GM21717 (cell line): ENCODE measurements at regions not wholly inside any gene's neighbourhood (a gene's known extent, or its start where the extent isn't known, plus 50 kb on each side); places are given as distances from the start of the nearest gene placed in this dataset.

ENCODE experiments used
- ATAC-seq: cut with Tn5 transposase; IDR thresholded peaks from one replicate; pipeline ENCODE4 v1.9.1; 2021; ENCODE audit warnings: mild to moderate bottlenecking, moderate library complexity; ENCODE audit not compliant: unreplicated experiment

DNA sequence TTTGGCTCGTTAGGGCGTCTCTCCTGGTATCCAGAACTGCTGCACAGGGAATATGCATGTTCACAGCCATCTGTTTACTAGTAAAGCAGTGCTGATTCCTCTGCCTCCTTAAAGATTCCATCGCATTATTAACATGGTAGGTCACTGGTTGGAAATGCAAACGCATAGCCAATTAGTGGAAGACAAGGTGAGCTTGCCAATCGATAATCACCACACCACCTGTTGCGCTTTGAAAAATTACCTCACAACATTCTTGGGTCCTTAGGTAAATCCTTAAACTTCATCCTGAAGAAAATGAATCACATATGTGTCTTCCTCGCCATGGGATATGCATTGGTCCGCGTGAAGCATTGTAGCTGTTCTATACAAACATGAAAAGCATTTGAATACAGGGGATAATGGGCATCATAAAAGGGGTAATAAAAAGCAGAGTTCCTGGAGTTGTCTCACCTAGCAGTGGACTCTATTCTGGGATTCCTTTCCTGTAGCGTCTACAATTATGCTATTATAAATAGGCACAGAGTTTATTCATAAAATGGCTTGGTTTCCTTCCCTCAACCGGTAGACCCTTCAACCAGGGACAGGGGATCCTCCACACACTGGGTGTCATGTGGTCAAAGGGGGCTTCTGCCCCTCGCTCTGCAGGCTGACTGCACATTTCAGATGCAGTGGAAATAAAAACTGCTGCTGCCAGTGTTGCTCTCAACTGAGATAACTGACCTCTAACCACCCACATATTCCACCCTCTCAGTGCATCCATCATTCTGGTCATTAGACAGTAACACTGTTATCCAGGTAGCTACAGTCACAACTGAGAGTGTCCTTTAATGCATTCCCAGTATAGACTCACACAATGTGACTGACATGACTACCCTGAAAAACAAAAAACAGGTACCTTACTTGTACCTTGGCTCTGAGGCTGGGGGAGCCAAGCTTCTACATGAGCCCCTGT, 389.2 kb upstream of the NFE2L3 start:
- ATAC-seq, result no peak

DNA sequence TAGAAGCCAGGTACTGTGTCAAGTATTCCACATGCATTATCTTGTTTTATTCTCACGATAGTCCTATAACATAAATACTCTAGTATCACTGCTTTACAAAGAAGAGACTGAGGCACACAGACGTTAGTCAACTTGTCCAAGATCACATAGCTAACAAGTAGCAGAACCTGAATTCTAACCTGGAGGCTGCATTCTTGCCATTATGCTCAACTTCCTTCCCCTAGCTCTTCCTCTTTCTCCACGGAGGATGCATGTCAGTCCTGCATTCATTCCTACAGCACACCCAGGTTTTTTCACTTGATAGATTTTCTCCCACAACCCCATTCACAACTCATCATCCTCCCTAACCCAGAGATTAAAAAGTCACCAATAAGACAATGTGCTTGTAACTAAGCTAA, 388.5 kb upstream of the NFE2L3 start:
- ATAC-seq, result no peak

GRCh38 chr7:25765110-25765655, 386.8 kb upstream of the NFE2L3 start:
- ATAC-seq, result no peak

- no peak for ATAC-seq
Measured at GRCh38 chr7:25770235-25770634, 381.8 kb upstream of the NFE2L3 start.

DNA sequence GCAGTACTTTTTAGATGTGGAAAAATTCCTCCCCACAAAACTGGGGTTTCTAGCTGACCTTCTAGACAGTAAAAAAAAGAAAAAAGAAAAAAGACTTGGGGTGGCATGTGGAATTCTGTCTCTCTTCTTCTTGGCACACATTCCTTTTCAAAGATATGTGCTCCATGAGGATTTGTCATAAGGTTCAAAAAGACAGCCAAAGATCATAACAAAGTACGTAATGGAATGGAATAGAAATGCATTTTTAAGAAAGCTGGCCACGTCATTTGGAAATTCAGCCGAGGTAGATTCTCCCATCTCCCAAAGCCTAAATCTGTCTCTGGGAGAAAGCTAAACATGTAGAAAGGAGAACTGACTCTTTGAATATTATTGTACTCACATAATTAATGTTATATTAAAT, 381.3 kb upstream of the NFE2L3 start:
- ATAC-seq, result no peak

GRCh38 chr7:25771491-25771890, 380.5 kb upstream of the NFE2L3 start:
- ATAC-seq, result no peak

- ATAC-seq, result no peak
Measured at GRCh38 chr7:25772802-25773201, 379.2 kb upstream of the NFE2L3 start.

GRCh38 chr7:25774675-25775074, 377.3 kb upstream of the NFE2L3 start:
- no peak for ATAC-seq

DNA sequence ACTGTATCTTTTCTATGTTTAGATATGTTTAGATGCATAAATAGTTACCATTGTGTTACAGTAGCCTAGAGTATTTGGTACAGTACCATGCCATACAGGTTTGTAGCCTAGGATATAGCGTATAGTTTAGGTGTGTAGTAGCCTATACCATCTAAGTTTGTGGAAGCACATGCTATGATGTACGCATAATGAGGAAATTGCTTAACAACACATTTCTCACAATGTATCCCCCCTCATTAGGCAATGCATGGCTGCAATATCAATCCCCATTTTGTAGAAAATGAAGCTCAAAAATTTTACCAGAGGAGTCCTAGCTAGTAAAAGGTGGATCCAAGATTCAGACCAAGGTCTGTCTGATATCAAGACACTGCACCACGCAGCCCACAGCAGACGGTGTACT, 376.4 kb upstream of the NFE2L3 start:
- no peak for ATAC-seq

GRCh38 chr7:25775999-25776743, 375.8 kb upstream of the NFE2L3 start:
- ATAC-seq, result no peak

DNA sequence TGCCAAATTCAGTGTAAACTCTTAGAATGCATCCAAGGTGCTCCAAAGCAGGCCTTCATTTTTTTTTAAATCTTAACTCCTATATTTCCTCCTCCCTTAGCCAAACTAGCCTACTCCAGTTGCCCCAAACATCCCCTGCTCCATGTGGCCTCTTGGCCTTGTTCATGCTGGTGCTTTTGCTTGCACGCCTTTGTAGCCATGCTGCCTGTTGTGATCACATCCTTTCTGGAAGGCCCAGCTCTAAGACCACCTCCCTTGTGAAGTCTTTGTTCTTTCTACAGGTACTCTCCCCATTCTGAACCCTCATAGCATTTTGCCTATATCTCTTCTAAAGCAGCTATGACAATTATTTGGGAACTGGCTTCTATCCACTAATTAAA, 375.3 kb upstream of the NFE2L3 start:
- no peak for ATAC-seq

- ATAC-seq, result no peak
Measured at GRCh38 chr7:25777969-25778708, 373.9 kb upstream of the NFE2L3 start.

DNA sequence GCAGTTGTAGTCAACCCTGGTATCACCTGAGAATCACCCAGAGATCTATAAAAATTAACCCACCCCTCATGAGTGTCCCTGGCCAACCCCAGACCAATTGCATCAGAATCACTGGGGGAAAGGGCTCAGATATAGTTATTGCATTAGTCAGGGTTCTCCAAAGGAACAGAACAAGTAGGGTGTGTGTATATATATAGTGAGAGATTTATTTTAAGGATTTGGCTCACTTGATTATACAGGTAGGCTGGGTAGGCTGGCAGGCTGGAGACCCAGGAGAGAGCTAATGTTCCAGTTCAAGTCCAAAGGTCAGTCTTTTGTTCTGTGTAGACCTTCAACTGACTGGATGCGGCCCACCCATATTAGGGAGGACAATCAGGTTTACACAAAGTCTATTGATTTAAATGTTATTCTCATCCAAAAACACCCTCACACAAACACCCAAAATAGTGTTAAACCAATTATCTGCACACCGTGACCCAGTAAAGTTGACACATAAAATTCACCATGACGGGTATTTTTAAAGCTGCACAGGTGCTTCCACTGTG, 372.9 kb upstream of the NFE2L3 start:
- ATAC-seq, result no peak

GRCh38 chr7:25780904-25781303, 371.1 kb upstream of the NFE2L3 start:
- no peak for ATAC-seq

DNA sequence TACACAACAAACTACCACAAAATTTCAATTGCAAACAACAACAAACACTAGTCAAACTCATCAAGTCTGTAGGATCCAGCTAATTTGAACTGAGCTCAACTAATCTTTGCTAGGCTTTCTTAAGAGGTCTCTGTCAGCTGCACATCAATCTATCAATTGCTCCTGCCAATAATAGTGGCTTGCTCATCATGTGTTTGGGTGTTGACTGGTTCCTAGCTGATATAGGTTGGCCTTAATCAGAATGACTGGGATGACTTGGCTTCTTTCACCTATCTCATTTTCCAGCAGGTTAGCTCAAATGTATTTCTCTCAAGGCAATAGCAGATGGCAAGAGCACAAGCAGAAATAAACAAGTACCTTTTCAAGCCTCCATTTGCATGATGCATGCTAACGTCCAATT, 370.3 kb upstream of the NFE2L3 start:
- no peak for ATAC-seq

- ATAC-seq, result no peak
Measured at GRCh38 chr7:25786936-25787335, 365.1 kb upstream of the NFE2L3 start.

- ATAC-seq, result no peak
Measured at GRCh38 chr7:25787336-25787735, 364.7 kb upstream of the NFE2L3 start.

GRCh38 chr7:25788371-25788770, 363.6 kb upstream of the NFE2L3 start:
- no peak for ATAC-seq

GRCh38 chr7:25788961-25789620, 362.9 kb upstream of the NFE2L3 start:
- no peak for ATAC-seq
